SK-N-SH treated with all-trans-retinoic acid at 6 μM for 48 hours (cell line): ENCODE measurements at regions not wholly inside any gene's neighbourhood (a gene's known extent, or its start where the extent isn't known, plus 50 kb on each side); places are given as distances from the start of the nearest gene placed in this dataset.

ENCODE experiments used
- BACH2 ChIP-seq: fragments of 250-450 bp; sonication (Bioruptor Pico); IDR thresholded peaks from 2 replicates; pipeline ENCODE4 v1.9.0; 2021; ENCODE audit warnings: mild to moderate bottlenecking, borderline replicate concordance
- CSDC2 ChIP-seq: fragments of 250-450 bp; sonication (Bioruptor Pico); IDR thresholded peaks from 2 replicates; pipeline ENCODE4 v1.5.0; 2020; ENCODE audit warnings: mild to moderate bottlenecking, moderate library complexity
- GLIS3 ChIP-seq: fragments of 250-450 bp; sonication (Bioruptor Pico); IDR thresholded peaks from 2 replicates; pipeline ENCODE4 v1.5.0; 2020; ENCODE audit warnings: mild to moderate bottlenecking, moderate library complexity
- ISL1 ChIP-seq: fragments of 250-450 bp; sonication (Bioruptor Pico); IDR thresholded peaks from 2 replicates; pipeline ENCODE4 v2.1.2; 2022; ENCODE audit warnings: mild to moderate bottlenecking, moderate library complexity
- OSR1 ChIP-seq: fragments of 250-450 bp; sonication (Bioruptor Pico); IDR thresholded peaks from 2 replicates; pipeline ENCODE4 v1.8.0; 2022; ENCODE audit warnings: moderate library complexity, mild to moderate bottlenecking, inconsistent platforms
- PPARA ChIP-seq: fragments of 250-450 bp; sonication (Bioruptor Pico); IDR thresholded peaks from 2 replicates; pipeline ENCODE4 v1.5.0; 2020; ENCODE audit warnings: mild to moderate bottlenecking, borderline replicate concordance
- RARB ChIP-seq: fragments of 250-450 bp; sonication (Bioruptor Pico); IDR thresholded peaks from 2 replicates; pipeline ENCODE4 v1.8.0; 2021; ENCODE audit warnings: mild to moderate bottlenecking, moderate library complexity
- ZFP3 ChIP-seq: fragments of 250-450 bp; sonication (Bioruptor Pico); IDR thresholded peaks from 2 replicates; pipeline ENCODE4 v1.5.0; 2020; ENCODE audit warnings: mild to moderate bottlenecking, moderate library complexity
- ZFP30 ChIP-seq: fragments of 450-650 bp; formaldehyde crosslinking; IDR thresholded peaks from 2 replicates; pipeline ENCODE4 v1.5.0; 2022; ENCODE audit warnings: mild to moderate bottlenecking, moderate library complexity
- ZNF70 ChIP-seq: fragments of 450-650 bp; formaldehyde crosslinking; IDR thresholded peaks from 2 replicates; pipeline ENCODE4 v1.5.0; 2020; ENCODE audit warnings: mild to moderate bottlenecking, moderate library complexity
- TF ChIP-seq, protein P1 (sequence below): fragments of 250-450 bp; sonication (Bioruptor Pico); IDR thresholded peaks from 2 replicates; pipeline ENCODE4 v1.8.0; 2020; ENCODE audit warnings: mild to moderate bottlenecking, moderate library complexity, borderline replicate concordance

DNA sequence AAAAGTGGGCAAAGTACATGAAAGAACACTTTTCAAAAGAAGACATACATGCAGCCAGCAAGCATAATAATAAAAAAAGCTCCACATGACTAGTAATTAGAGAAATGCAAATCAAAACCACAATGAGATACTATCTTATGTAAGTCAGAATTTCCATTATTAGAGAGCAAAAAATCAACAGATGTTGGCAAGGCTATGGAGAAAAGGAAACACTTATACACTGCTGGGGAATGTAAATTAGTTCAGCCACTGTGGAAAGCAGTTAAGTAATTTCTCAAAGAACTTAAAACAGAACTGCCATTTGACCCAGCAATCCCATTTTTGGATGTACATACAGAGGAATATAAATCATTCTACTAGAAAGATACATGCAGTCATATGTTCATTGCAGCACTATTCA lies 360.7 kb downstream of the NSUN3 start:
- TF ChIP-seq GLIS3 (CRISPR knock-in tag), result no peak
- TF ChIP-seq PPARA (CRISPR knock-in tag), result no peak
- TF ChIP-seq ZFP30 (CRISPR knock-in tag), result no peak
- no peak for TF ChIP-seq ISL1 (CRISPR knock-in tag)
- TF ChIP-seq, protein P1, sequence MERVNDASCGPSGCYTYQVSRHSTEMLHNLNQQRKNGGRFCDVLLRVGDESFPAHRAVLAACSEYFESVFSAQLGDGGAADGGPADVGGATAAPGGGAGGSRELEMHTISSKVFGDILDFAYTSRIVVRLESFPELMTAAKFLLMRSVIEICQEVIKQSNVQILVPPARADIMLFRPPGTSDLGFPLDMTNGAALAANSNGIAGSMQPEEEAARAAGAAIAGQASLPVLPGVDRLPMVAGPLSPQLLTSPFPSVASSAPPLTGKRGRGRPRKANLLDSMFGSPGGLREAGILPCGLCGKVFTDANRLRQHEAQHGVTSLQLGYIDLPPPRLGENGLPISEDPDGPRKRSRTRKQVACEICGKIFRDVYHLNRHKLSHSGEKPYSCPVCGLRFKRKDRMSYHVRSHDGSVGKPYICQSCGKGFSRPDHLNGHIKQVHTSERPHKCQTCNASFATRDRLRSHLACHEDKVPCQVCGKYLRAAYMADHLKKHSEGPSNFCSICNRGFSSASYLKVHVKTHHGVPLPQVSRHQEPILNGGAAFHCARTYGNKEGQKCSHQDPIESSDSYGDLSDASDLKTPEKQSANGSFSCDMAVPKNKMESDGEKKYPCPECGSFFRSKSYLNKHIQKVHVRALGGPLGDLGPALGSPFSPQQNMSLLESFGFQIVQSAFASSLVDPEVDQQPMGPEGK (CRISPR knock-in tag), result no peak
- TF ChIP-seq BACH2 (CRISPR knock-in tag), result no peak
- TF ChIP-seq ZFP3, result no peak
- no peak for TF ChIP-seq ZNF70 (CRISPR knock-in tag)
- no peak for TF ChIP-seq RARB (CRISPR knock-in tag)
- TF ChIP-seq CSDC2 (CRISPR knock-in tag), result no peak
- TF ChIP-seq OSR1 (CRISPR knock-in tag), result no peak
